Right cardiac atrium (tissue), 5 donors: ENCODE measurements at regions not wholly inside any gene's neighbourhood (a gene's known extent, or its start where the extent isn't known, plus 50 kb on each side); places are given as distances from the start of the nearest gene placed in this dataset.
"Not testable (repeated sequence)": the region's sequence is repeated elsewhere in the genome, so short reads cannot be mapped to it uniquely, and the experiment has no call there.

Source experiments
- ATAC-seq, 2 donors: fragments of 200-7000 bp; cut with Tn5 transposase; one replicate each; pipeline versions ENCODE4 v1.8.0 to v1.9.1; 2020; ENCODE audit warnings: moderate library complexity in 2 of 2, mild to moderate bottlenecking in 1 of 2
- DNase-seq, 3 donors: peaks; one replicate each; pipeline ENCODE4 v3.0.0-alpha.2; 2020
- H3K27ac ChIP-seq: one replicate; pipeline ENCODE4 v1.5.1; 2013; ENCODE audit warnings: mild to moderate bottlenecking, low read length, control low read depth, moderate library complexity
- H3K27me3 ChIP-seq: one replicate; pipeline ENCODE4 v1.6.1; 2013; ENCODE audit not compliant: control insufficient read depth, insufficient read depth
- H3K4me1 ChIP-seq: one replicate; pipeline ENCODE4 v1.6.1; 2013; ENCODE audit warnings: low read length; ENCODE audit not compliant: control insufficient read depth, insufficient read depth
- H3K4me3 ChIP-seq: one replicate; pipeline ENCODE4 v1.5.1; 2013; ENCODE audit warnings: low read length, control low read depth
- H3K9me3 ChIP-seq: one replicate; pipeline ENCODE4 v1.6.1; 2013; ENCODE audit warnings: low read length; ENCODE audit not compliant: control insufficient read depth
- WGBS: extraction: QIAGEN DNeasy Blood & Tissue Kit; methylation state at CpG from one replicate; pipeline ENCODE4 v1.1.7; 2013; 5-methylcytosine and 5-hydroxymethylcytosine counted together
- intact Hi-C, 4 donors: fragments of 100-400 bp; cut with DNase I; formaldehyde crosslinking; loops; one replicate each; pipeline versions ENCODE4 v1.11.0 to v1.14.0; 2022 to 2023
- donor health status: healthy with polysubstance abuse.
- donor health status: DM: no; HTN: yes; CAD: no.
- donor health status: DM: no; HTN: no; CAD: no.
- donor health status: DM: no; HTN: yes; CAD: no; lungs with severe emphysema.
- donor health status: DM: yes; HTN: yes; CAD: no.

DNA sequence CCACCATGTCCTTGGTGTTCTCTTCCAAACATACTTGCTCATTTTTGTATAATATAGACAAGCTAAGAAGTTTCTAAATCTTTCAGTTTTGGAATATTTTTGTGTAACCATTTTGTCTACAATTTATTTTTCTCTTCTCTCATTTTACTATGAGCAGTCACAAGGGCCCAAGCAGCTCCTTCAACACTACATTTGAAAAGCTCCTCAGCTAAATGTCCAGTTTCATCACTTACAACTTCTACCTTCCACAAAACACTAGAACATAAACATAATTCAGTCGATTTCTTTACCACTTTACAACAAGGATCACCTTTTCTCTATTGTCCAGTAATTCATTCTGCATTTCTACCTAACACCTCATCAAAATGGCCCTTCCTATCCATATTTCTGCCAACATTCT is 554.4 kb downstream of the RAB28 start:
- no peak for ATAC-seq
- H3K4me1 ChIP-seq, result no peaks in the 10 kb centered on the region
- H3K4me3 ChIP-seq, result no peak overlapping the region
- H3K27me3 ChIP-seq, result no peaks in the 10 kb centered on the region
- WGBS, result 86% methylated on average over 1 of the region's 1 CpG
- H3K27ac ChIP-seq, result no peak overlapping the region
- intact Hi-C loops, result no loop called here
- no peak for DNase-seq
- no peaks in the 10 kb centered on the region for H3K9me3 ChIP-seq

DNA sequence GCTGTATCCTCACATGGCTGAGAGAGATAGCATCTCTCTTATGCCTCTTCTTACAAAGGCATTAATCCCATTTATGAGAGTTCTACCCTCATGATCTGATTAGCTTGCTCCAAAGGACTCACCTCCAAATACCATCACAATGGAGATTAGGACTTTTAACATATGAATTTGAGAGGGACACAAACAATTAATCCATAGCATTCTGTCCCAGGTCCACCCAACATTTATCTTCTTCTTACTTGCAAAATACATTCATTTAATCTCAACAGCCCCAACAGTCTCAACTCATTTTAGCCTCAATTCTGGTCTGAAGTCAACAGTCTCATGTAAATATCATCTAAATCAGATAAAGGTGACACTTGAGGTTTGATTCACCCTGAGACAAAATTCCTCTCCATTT is 555.4 kb downstream of the RAB28 start:
- Histone ChIP-seq H3K27ac (no peak overlapping the region), H3K4me3 (no peak overlapping the region), H3K27me3 (no peaks in the 10 kb centered on the region), H3K4me1 (no peaks in the 10 kb centered on the region), H3K9me3 (no peaks in the 10 kb centered on the region)
- DNase-seq (no peak), ATAC-seq (no peak)
- intact Hi-C loops, result no loop called here

DNA sequence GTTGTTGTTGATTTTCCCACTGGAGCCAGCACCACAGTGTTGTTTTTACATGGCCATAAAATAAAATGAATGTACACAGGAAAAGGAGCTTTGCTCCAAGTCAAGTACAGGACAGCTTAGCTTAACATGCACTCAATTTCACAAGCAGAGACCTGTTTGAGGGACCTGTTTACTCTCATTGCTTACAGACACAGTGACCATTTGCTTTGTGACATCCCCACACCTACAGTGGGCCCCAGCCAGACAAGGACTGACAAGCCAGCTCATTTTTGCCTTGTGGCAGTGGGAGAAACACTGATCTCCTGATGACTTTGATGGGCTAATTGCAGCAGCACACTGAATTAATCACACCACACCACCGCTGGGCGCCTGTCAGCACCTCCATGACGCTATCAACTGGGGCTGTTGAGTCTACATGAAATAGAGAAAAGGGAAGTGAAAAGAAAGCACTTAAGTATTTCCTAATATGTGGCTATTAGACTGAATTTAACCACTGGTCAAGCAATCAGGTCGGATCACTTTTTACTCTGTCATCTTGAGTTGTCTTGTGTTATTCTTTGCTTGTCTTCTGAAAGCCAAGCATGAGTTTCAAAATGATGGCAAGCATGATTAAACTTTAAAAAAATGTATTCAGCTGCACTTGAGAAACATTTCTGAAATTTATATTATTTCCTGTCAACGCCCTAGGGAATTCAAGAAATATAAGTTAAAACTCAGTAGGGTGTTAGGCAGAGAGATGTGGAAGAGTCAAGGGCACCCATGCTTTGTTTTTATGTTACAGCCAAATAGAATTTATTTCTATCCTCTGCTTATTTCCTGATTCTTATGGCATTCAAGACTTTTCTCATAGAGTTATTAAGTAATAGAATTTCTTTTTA is 557.7 kb downstream of the RAB28 start:
- 32% methylated on average over 5 of the region's 5 CpGs for WGBS
- ATAC-seq (peak; percentile 59 to 63), DNase-seq (peak; percentile 9 to 63 (median 36))
- no peaks in the 10 kb centered on the region for H3K27me3 ChIP-seq
- no peak overlapping the region for H3K4me3 ChIP-seq
- H3K27ac ChIP-seq, result no peak overlapping the region
- H3K9me3 ChIP-seq, result no peaks in the 10 kb centered on the region
- intact Hi-C loops, result no loop called here
- H3K4me1 ChIP-seq, result no peaks in the 10 kb centered on the region

DNA sequence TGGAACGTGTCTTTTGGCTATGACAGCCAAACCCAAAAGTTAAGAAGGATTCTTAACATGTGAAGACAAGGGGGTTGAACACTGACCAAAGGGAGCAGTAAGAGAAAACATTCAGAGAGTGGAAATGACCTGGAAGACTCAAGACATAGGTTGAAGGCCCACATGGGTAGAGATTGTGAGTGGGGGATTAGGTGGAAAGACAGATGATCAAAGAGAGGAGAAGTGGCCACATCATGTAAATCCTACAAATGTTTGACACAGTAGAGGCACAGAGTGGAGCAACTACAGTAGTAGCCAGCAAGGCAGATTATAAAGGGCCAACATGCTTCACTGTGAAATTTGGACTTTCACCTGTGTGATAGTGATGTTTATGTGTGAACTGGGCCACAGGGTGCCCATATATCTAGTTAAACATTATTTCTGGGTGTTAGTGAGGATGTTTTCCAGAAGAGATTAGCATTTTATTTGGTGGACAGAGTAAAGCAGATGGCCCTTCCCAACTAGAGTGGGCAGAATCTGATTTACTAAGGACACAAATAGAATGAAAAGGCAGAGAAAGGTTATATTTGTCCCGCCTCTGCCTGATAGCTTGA is 559.3 kb downstream of the RAB28 start:
- ATAC-seq (no peak), DNase-seq (no peak)
- Histone ChIP-seq H3K27ac (no peak overlapping the region), H3K4me3 (no peak overlapping the region), H3K27me3 (no peaks in the 10 kb centered on the region), H3K4me1 (no peaks in the 10 kb centered on the region), H3K9me3 (no peaks in the 10 kb centered on the region)
- 88% methylated on average over 2 of the region's 2 CpGs for WGBS
- intact Hi-C loops, result no loop called here

DNA sequence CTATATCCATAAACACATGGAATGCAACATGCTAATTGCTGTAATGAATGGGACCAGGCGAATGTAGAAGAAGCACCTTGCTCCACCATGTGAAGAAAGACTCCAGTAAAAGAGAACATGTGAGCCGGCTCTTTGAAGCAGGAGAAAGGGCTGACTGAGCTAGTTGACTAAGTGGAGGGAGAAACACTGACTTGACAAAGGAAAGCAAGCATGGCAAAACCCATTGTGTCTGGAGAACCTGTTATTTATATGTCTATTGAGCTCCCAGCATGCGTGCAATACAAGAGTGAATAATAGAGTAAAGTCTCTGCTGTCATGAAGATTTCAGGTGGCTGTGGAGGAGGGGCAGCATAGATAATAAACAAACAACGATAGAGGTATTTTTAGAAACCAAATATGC is 559.9 kb downstream of the RAB28 start:
- intact Hi-C loops, result no loop called here
- no peaks in the 10 kb centered on the region for H3K27me3 ChIP-seq
- no peak for ATAC-seq
- no peak overlapping the region for H3K4me3 ChIP-seq
- no peaks in the 10 kb centered on the region for H3K9me3 ChIP-seq
- 88% methylated on average over 4 of the region's 4 CpGs for WGBS
- no peak for DNase-seq
- no peaks in the 10 kb centered on the region for H3K4me1 ChIP-seq
- no peak overlapping the region for H3K27ac ChIP-seq

DNA sequence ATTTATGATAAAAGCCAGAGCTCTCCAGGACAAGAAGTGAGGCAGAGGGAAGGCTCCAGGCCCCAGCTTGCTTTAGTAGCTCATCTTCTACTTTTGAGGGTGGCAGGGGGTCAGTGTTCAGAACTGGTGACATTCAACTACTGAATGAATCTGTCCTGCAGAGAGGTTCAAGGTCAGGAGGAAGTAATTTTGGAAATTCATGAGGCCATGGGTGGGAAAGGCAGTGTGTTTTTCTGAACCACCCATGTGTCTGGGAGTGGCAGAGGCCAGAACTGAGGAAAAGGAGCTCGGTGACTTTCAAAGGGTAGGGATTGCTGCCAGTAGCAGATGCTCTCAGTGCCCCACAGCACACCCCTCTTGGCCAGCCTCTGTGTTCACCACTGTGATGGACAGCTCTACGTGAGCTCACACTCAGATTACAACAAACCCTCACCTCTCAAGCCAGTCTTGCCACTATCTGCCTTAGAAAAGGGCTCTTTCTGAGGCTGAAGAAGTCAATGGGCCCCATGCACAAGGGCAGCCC is 571.2 kb downstream of the RAB28 start:
- no peak overlapping the region for H3K4me3 ChIP-seq
- no peak for DNase-seq
- H3K4me1 ChIP-seq, result peaks cover 3% of the 10 kb centered on the region
- 59% methylated on average over 2 of the region's 2 CpGs for WGBS
- H3K9me3 ChIP-seq, result peaks cover 2% of the 10 kb centered on the region
- H3K27me3 ChIP-seq, result no peaks in the 10 kb centered on the region
- no peak for ATAC-seq
- H3K27ac ChIP-seq, result no peak overlapping the region
- intact Hi-C loops, result no loop called here

DNA sequence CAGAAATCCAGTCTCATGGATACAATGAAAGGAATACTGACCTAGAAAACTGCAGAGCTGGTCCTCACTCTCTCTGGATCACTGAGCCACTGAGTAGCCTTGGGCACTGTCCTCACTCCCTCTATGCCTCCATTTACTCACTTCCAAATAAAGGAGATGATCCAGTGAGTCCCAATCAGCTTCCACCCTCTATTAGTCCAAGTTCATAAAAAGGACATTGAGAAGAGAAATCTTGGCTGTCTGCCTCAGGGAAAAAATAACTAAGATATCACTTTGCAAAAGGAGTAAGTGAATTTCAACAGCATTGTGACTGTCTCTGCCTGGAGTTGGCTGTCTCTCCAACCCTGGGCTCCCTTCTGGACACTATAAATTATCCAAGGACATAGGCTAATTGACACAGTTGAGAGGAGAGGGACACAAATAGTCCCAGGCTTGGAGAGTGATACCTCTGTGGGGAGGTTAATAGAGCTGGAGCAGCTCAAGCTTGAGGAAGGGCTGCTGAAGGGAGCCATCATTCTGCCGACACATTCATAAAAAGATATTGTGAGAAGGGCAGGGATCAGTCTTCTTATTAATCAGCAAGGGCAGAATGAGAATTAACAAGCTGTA is 572.3 kb downstream of the RAB28 start:
- H3K27me3 ChIP-seq, result no peaks in the 10 kb centered on the region
- no peak overlapping the region for H3K27ac ChIP-seq
- ATAC-seq (peak; percentile 63 to 93), DNase-seq (peak in 1 of 3 donors; percentile 34)
- peaks cover 2% of the 10 kb centered on the region for H3K9me3 ChIP-seq
- WGBS, result 39% methylated on average over 1 of the region's 1 CpG
- intact Hi-C loops, result no loop called here
- no peak overlapping the region for H3K4me3 ChIP-seq
- peaks cover 3% of the 10 kb centered on the region for H3K4me1 ChIP-seq

DNA sequence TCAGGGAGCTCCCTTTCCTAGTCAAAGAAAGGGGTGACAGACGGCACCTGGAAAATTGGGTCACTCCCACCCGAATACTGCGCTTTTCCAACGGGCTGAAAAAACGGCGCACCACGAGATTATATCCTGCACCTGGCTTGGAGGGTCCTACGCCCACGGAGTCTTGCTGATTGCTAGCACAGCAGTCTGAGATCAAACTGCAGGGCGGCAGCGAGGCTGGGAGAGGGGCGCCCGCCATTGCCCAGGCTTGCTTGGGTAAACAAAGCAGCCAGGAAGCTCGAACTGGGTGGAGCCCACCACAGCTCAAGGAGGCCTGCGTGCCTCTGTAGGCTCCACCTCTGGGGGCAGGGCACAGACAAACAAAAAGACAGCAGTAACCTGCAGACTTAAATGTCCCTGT is 580.5 kb downstream of the RAB28 start:
- H3K4me3 ChIP-seq, H3K4me1 ChIP-seq, H3K9me3 ChIP-seq, ATAC-seq, intact Hi-C loops, DNase-seq, H3K27me3 ChIP-seq, H3K27ac ChIP-seq: not testable (repeated sequence)
- 87% methylated on average over 15 of the region's 15 CpGs for WGBS

DNA sequence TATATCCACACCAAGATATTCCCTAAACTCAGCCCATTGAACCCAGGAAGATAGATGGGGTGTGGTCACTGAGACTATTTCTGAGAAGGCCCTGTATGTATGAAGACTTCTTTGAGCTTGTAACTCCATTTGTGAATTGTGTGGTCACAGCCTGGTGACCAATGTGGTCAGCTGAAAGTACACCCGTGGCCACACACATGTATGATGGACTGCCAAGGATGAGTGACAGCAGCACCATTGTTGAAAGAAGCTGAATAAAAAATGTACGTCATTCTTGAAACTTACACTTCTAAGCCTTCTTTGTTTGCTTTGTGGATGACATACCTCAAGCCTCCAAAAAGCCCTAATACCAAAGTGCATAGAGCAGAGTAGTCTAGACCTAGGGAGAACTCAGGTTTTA is 581.4 kb downstream of the RAB28 start:
- Histone ChIP-seq H3K27ac (no peak overlapping the region), H3K9me3 (no peaks in the 10 kb centered on the region), H3K4me1 (no peaks in the 10 kb centered on the region), H3K4me3 (no peak overlapping the region), H3K27me3 (no peaks in the 10 kb centered on the region)
- intact Hi-C loops, result no loop called here
- DNase-seq (no peak), ATAC-seq (no peak)
- WGBS, result 83% methylated on average over 2 of the region's 2 CpGs

DNA sequence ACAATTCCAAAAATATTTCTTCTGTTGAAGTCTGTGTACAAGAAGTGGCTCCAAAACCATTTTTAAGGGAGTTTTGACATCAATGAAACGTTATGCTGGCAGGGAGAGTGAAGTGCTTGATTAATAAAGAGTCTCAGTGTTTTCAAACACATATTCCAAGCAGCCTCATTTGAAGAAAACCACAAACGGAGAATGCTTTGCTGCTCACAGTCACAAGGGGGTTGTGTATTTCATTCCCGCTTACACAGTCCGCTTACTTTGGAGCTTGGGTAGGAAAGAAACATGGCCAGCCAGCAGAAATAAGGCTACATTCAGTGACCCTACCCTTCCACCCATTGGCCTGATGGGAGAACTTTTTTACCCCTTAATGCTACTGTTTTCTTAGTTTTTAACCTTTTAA is 586.2 kb downstream of the RAB28 start:
- Histone ChIP-seq H3K9me3 (no peaks in the 10 kb centered on the region), H3K27me3 (no peaks in the 10 kb centered on the region), H3K4me1 (no peaks in the 10 kb centered on the region), H3K27ac (no peak overlapping the region), H3K4me3 (no peak overlapping the region)
- ATAC-seq, result no peak
- intact Hi-C loops, result no loop called here
- WGBS, result 77% methylated on average over 4 of the region's 4 CpGs
- no peak for DNase-seq

DNA sequence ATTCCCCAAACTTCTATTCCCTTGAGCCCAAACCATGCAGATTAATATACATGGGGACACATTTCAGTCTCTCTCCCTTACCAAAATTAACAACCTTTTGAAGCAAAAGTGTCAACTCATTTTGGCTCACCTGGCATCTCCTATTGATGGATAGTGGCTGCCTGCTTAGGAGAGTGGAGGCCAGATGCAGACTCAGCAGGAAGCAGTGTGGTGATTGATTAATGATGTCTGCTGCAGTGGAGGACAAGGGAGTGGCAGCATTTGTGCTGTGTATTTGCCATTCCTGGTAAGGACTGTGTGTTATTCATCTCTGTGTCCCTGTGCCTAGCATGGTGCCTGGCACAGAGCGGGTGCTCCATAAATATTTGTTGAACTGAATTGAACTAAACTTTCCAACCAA is 590.1 kb downstream of the RAB28 start:
- Histone ChIP-seq H3K27ac (no peak overlapping the region), H3K4me3 (no peak overlapping the region), H3K9me3 (no peaks in the 10 kb centered on the region), H3K27me3 (no peaks in the 10 kb centered on the region), H3K4me1 (no peaks in the 10 kb centered on the region)
- intact Hi-C loops, result no loop called here
- 96% methylated on average over 1 of the region's 1 CpG for WGBS
- DNase-seq (no peak), ATAC-seq (no peak)
